NCI-H748 (cell line): ENCODE measurements at regions not wholly inside any gene's neighbourhood (a gene's known extent, or its start where the extent isn't known, plus 50 kb on each side); places are given as distances from the start of the nearest gene placed in this dataset.
A peak's percentile ranks its signal among the peaks of the same experiment; 100 is the strongest.
"Not testable (repeated sequence)": the region's sequence is repeated elsewhere in the genome, so short reads cannot be mapped to it uniquely, and the experiment has no call there.

Source experiments
- DNase-seq: peaks from one replicate; lab custom pipeline; 2025; ENCODE audit not compliant: unreplicated experiment; lab: John Stamatoyannopoulos, UW

- peak; percentile 18 for DNase-seq
Measured at GRCh38 chr3:145191543-145191942, 969.4 kb downstream of the PLOD2 start.

- peak; percentile 31 for DNase-seq
Measured at GRCh38 chr3:145197051-145197820, 963.7 kb downstream of the PLOD2 start.

- no peak for DNase-seq
Measured at GRCh38 chr3:145197821-145198220, 963.2 kb downstream of the PLOD2 start.

- DNase-seq = peak; percentile 45
Measured at GRCh38 chr3:145209561-145209960, 951.4 kb downstream of the PLOD2 start.

- peak; percentile 61 for DNase-seq
Measured at GRCh38 chr3:145219355-145220235, 941.4 kb downstream of the PLOD2 start.

GRCh38 chr3:145224886-145225285 lies 936.1 kb downstream of the PLOD2 start:
- no peak for DNase-seq

GRCh38 chr3:145243875-145244274 lies 917.1 kb downstream of the PLOD2 start:
- no peak for DNase-seq

GRCh38 chr3:145244327-145244726 lies 916.7 kb downstream of the PLOD2 start:
- DNase-seq = no peak

- no peak for DNase-seq
Measured at GRCh38 chr3:145246291-145246690, 914.7 kb downstream of the PLOD2 start.

- no peak for DNase-seq
Measured at GRCh38 chr3:145248928-145249327, 912.1 kb downstream of the PLOD2 start.

GRCh38 chr3:145251311-145251710 lies 909.7 kb downstream of the PLOD2 start:
- DNase-seq = no peak

- not testable (repeated sequence) for DNase-seq
Measured at GRCh38 chr3:145257967-145258366, 903.0 kb downstream of the PLOD2 start.

- DNase-seq = no peak
Measured at GRCh38 chr3:145259166-145259880, 901.7 kb downstream of the PLOD2 start.

- DNase-seq = not testable (repeated sequence)
Measured at GRCh38 chr3:145263458-145263857, 897.5 kb downstream of the PLOD2 start.

- DNase-seq = no peak
Measured at GRCh38 chr3:145266368-145266767, 894.6 kb downstream of the PLOD2 start.

GRCh38 chr3:145269106-145269505 lies 891.9 kb downstream of the PLOD2 start:
- no peak for DNase-seq

GRCh38 chr3:145272684-145273083 lies 888.3 kb downstream of the PLOD2 start:
- no peak for DNase-seq

- no peak for DNase-seq
Measured at GRCh38 chr3:145282505-145282904, 878.5 kb downstream of the PLOD2 start.

- no peak for DNase-seq
Measured at GRCh38 chr3:145286937-145287336, 874.0 kb downstream of the PLOD2 start.

GRCh38 chr3:145290010-145290409 lies 871.0 kb downstream of the PLOD2 start:
- DNase-seq = no peak

- DNase-seq = no peak
Measured at GRCh38 chr3:145294572-145294971, 866.4 kb downstream of the PLOD2 start.
